NT2/D1 (cell line): ENCODE measurements at regions not wholly inside any gene's neighbourhood (a gene's known extent, or its start where the extent isn't known, plus 50 kb on each side); places are given as distances from the start of the nearest gene placed in this dataset.

Experiments used
- SUZ12 ChIP-seq: IDR thresholded peaks from 2 replicates; pipeline ENCODE4 v1.6.1; 2011; ENCODE audit not compliant: insufficient read length, insufficient read depth; ENCODE audit errors: extremely low read depth
- ZNF274 ChIP-seq: IDR thresholded peaks from 2 replicates; pipeline ENCODE4 v1.6.1; 2011; ENCODE audit warnings: mild to moderate bottlenecking, low read depth, low read length

DNA sequence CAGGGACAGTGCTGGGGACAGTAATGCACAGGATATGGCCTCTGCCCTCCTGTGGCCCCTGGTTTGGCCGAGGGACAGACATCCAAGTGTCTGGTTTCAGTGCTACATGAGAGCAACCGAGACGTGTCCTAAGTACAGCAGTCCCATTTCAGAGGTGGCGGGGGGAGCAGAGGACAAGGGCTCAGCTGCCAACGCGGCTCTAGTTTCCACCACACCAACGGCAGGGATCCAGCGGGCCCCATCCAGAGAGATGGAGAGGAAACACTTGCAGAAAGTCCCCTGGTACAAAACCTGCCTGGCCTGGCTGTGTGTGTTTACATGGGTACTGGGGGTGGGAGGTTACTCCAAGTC lies 125.8 kb upstream of the SMURF2 start:
- TF ChIP-seq ZNF274 = no peak
- no peak for TF ChIP-seq SUZ12
